ENCODE measurements at regions not wholly inside any gene's neighbourhood (a gene's known extent, or its start where the extent isn't known, plus 50 kb on each side); places are given as distances from the start of the nearest gene placed in this dataset.
"Not testable (repeated sequence)": the region's sequence is repeated elsewhere in the genome, so short reads cannot be mapped to it uniquely, and the experiment has no call there.

DNA sequence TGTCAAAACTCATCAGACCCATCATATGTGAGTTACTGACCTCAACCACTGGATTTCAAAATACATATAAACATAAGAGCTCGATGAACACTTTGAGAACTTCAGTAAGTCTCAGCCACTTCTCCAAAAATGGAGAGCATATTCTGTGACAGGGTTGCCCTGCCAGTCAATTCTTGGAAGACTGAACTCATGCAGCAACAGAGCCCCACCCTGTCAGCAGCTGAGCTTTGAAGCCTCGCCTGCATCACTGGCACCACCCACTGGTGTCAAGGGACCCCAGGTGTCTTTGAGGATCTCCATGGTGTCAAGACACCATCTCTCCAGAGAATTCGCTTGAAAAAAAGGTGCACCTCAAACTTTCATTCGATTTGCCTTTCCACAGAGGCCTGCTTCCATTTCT is 420.1 kb downstream of the SPATA31A1 start:
- TF ChIP-seq EZH2 (IDR thresholded peaks at IDR 0.05; ENCODE audit: borderline replicate concordance, insufficient read depth, low read depth, low read length, poor library complexity, severe bottlenecking), result not testable (repeated sequence)
- TF ChIP-seq, protein P1, sequence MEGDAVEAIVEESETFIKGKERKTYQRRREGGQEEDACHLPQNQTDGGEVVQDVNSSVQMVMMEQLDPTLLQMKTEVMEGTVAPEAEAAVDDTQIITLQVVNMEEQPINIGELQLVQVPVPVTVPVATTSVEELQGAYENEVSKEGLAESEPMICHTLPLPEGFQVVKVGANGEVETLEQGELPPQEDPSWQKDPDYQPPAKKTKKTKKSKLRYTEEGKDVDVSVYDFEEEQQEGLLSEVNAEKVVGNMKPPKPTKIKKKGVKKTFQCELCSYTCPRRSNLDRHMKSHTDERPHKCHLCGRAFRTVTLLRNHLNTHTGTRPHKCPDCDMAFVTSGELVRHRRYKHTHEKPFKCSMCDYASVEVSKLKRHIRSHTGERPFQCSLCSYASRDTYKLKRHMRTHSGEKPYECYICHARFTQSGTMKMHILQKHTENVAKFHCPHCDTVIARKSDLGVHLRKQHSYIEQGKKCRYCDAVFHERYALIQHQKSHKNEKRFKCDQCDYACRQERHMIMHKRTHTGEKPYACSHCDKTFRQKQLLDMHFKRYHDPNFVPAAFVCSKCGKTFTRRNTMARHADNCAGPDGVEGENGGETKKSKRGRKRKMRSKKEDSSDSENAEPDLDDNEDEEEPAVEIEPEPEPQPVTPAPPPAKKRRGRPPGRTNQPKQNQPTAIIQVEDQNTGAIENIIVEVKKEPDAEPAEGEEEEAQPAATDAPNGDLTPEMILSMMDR (IDR thresholded peaks at IDR 0.05), result not testable (repeated sequence)
